SU-DHL-6 (cell line): ENCODE measurements at regions not wholly inside any gene's neighbourhood (a gene's known extent, or its start where the extent isn't known, plus 50 kb on each side); places are given as distances from the start of the nearest gene placed in this dataset.

Experiments used
- CTCF ChIP-seq: fragments of 200-600 bp; sonication (generic); IDR thresholded peaks from one replicate; pipeline ENCODE4 v1.5.1; 2017; ENCODE audit warnings: antibody characterized with exemption, mild to moderate bottlenecking, low read length, moderate library complexity; ENCODE audit not compliant: insufficient read depth, poor library complexity, severe bottlenecking
- EZH2phosphoT487 ChIP-seq: fragments of 200-600 bp; sonication (generic), shearing (Covaris generic); conservative IDR thresholded peaks from 2 replicates; pipeline ENCODE4 v1.6.1; 2018; ENCODE audit warnings: mild to moderate bottlenecking, antibody characterized with exemption, low read length, moderate library complexity, mixed read lengths

- TF ChIP-seq CTCF = no peak
- TF ChIP-seq EZH2phosphoT487 = no peak
Measured at GRCh38 chr2:7169593-7169992, 252.4 kb downstream of the RNF144A start.
